Fibroblast of skin of scalp (primary cell): ENCODE measurements at regions not wholly inside any gene's neighbourhood (a gene's known extent, or its start where the extent isn't known, plus 50 kb on each side); places are given as distances from the start of the nearest gene placed in this dataset.
A peak's percentile ranks its signal among the peaks of the same experiment; 100 is the strongest.

Source experiments
- DNase-seq: peaks from one replicate; pipeline ENCODE4 v3.0.0-alpha.2; 2013

- DNase-seq: peak; percentile 83
Observed at GRCh38 chr14:101707068-101707842, 54.3 kb upstream of the PPP2R5C start.

GRCh38 chr14:101707863-101708620 is 53.5 kb upstream of the PPP2R5C start:
- DNase-seq: no peak

GRCh38 chr14:101708853-101709532 is 52.5 kb upstream of the PPP2R5C start:
- DNase-seq: no peak

- DNase-seq: no peak
Observed at GRCh38 chr14:101709533-101709881, 52.0 kb upstream of the PPP2R5C start.

- DNase-seq: no peak
Observed at GRCh38 chr14:101709962-101710931, 51.3 kb upstream of the PPP2R5C start.

GRCh38 chr14:101711041-101711856 is 50.3 kb upstream of the PPP2R5C start:
- DNase-seq: no peak
